ENCODE measurements at regions not wholly inside any gene's neighbourhood (a gene's known extent, or its start where the extent isn't known, plus 50 kb on each side); places are given as distances from the start of the nearest gene placed in this dataset.
A peak's percentile ranks its signal among the peaks of the same experiment; 100 is the strongest.

DNA sequence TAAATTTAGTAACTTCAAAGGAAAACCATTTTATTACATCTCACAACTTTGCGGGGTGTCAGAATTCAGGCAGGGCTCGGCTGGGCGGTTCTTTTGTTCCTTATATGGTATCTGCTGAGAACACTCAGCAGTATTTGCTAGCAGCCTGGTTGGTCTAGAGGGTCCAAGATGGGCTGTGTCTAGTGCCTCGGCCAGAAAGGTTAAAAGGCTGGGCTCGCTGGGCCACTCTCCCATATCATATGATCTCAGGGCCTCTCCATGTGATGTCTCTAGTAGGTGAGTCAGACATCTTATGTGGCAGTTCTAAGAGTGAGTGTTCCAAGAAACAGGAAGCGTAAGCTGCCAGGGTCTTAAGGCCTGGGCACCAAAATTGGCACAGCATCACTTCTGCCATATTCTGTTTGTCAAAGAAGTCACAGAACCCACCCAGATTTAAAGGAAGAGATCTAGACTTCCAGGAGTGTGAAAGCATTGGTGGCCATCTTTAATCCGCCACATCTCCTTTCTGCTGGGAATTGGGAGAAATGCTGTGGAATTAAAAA lies 100.9 kb upstream of the ATP6AP2 start:
- TF ChIP-seq, protein P1, sequence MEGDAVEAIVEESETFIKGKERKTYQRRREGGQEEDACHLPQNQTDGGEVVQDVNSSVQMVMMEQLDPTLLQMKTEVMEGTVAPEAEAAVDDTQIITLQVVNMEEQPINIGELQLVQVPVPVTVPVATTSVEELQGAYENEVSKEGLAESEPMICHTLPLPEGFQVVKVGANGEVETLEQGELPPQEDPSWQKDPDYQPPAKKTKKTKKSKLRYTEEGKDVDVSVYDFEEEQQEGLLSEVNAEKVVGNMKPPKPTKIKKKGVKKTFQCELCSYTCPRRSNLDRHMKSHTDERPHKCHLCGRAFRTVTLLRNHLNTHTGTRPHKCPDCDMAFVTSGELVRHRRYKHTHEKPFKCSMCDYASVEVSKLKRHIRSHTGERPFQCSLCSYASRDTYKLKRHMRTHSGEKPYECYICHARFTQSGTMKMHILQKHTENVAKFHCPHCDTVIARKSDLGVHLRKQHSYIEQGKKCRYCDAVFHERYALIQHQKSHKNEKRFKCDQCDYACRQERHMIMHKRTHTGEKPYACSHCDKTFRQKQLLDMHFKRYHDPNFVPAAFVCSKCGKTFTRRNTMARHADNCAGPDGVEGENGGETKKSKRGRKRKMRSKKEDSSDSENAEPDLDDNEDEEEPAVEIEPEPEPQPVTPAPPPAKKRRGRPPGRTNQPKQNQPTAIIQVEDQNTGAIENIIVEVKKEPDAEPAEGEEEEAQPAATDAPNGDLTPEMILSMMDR (conservative IDR thresholded peaks at IDR 0.05; ENCODE audit: low read depth, low read length): no peak
- DNase-seq (ENCODE audit: low read depth): no peak
- H3K4me3 ChIP-seq (ENCODE audit: low read depth, low read length): no peak overlapping the region

DNA sequence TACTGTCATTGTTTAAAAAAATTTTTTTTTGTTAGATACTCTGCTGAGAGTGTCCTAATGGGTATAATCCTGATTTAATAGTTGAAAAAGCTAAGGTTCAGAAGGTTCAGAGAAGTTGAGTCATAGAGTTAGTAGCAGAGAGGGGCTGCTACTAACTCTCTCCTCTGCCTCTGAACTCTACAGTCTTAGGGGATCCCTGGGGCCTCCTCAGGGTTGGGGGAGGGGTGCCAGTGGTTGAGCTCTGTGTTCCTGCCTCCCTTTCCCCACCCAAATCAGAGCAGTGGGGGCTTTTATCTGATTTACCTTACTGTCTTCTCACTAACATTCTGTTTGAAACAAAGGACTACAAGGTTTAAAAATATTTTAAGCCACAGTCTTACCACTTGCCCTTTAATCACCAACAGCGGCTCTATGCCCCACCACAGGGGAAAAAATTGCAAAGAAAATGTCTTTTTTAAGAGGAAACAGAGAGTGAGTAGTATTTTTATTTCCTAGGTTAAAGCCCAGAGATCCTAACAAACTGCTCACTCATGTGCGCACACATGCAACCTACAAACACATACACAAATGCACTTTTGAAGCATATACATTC lies 102.2 kb upstream of the ATP6AP2 start:
- DNase-seq (ENCODE audit: low read depth): no peak
- TF ChIP-seq, protein P1 (conservative IDR thresholded peaks at IDR 0.05; ENCODE audit: low read depth, low read length): no peak
- H3K4me3 ChIP-seq (ENCODE audit: low read depth, low read length): no peak overlapping the region

GRCh38 chrX:40476958-40477357 lies 103.8 kb upstream of the ATP6AP2 start:
- no peak overlapping the region for H3K4me3 ChIP-seq (ENCODE audit: low read depth, low read length)
- TF ChIP-seq, protein P1 (conservative IDR thresholded peaks at IDR 0.05; ENCODE audit: low read depth, low read length): no peak
- DNase-seq (ENCODE audit: low read depth): no peak

DNA sequence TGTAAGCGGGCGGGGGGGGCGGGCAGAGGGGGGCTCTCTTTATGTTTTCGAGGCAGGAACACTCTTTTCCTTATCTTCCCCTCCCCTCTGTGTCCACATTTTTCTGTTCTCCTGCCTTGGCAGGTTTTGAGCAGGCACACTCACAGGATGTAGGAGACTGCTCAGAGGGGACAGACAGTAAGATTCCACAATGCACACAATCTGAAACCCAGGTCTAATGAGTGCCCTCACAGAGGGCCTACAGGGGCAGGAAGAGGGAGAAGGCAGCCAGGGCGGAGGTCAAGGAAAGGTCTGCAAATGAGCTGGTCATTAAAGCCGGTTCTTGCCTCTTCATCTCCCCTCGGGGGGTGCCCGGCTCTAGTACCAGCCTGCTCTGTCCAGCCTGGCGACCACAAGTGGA lies 106.1 kb upstream of the ATP6AP2 start:
- TF ChIP-seq, protein P1 (conservative IDR thresholded peaks at IDR 0.05; ENCODE audit: low read depth, low read length): no peak
- no peak for DNase-seq (ENCODE audit: low read depth)
- H3K4me3 ChIP-seq (ENCODE audit: low read depth, low read length): no peak overlapping the region

- peak; percentile 75 for DNase-seq (ENCODE audit: low read depth)
- TF ChIP-seq, protein P1 (conservative IDR thresholded peaks at IDR 0.05; ENCODE audit: low read depth, low read length): no peak
- H3K4me3 ChIP-seq (ENCODE audit: low read depth, low read length): no peak overlapping the region
Measured at GRCh38 chrX:40474205-40474626, 106.6 kb upstream of the ATP6AP2 start.

- H3K4me3 ChIP-seq (ENCODE audit: low read depth, low read length): no peak overlapping the region
- DNase-seq (ENCODE audit: low read depth): no peak
- TF ChIP-seq, protein P1 (conservative IDR thresholded peaks at IDR 0.05; ENCODE audit: low read depth, low read length): no peak
Measured at GRCh38 chrX:40473460-40474204, 107.1 kb upstream of the ATP6AP2 start.
